Testis (tissue), 2 donors: ENCODE measurements at regions not wholly inside any gene's neighbourhood (a gene's known extent, or its start where the extent isn't known, plus 50 kb on each side); places are given as distances from the start of the nearest gene placed in this dataset.

Experiments
- POLR2A ChIP-seq: fragments of 450-650 bp; IDR thresholded peaks from one replicate; pipeline ENCODE4 v1.6.1; 2017; ENCODE audit warnings: antibody characterized with exemption, mild to moderate bottlenecking, moderate library complexity
- TF ChIP-seq, protein P1 (sequence below), 3 experiments: fragments of 450-650 bp in 2 of 3; fragments of 200-600 bp in 1 of 3; sonication (generic) in 1 of 3; IDR thresholded peaks; one replicate each; pipeline ENCODE4 v1.5.1; 2016 to 2019; ENCODE audit warnings: antibody characterized with exemption in 3 of 3, mild to moderate bottlenecking in 2 of 3, moderate library complexity in 1 of 3

DNA sequence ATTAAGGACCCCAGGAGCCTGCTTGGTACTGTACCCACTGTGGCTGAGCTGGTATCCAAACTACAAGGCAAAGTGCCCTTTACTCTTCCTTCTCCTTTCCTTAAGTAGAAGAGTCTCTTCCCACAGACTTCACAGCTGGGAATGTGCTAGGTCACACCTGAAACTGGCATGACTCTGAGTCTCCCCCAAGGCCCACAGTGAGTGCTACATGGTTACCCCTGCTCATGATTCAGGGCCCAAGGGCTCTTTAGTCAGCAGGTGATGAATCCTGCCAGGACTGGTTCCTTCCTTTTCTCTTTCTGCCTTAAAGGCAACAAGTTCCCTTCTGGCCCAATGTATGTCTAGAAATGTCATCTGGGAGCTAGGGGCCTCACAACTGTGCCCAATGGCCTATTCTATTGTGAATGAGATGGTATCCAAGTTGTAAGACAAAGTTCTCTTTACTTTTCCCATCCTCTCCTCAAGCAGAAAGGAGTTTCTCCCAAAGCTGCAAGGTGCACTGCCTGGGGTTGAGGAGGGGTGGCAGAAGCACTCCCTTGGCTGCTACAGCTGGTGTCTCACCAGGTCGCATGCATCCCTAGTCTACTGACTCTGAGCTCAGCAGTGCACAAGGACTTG, 134.4 kb downstream of the TMEM38B start:
- TF ChIP-seq, protein P1, sequence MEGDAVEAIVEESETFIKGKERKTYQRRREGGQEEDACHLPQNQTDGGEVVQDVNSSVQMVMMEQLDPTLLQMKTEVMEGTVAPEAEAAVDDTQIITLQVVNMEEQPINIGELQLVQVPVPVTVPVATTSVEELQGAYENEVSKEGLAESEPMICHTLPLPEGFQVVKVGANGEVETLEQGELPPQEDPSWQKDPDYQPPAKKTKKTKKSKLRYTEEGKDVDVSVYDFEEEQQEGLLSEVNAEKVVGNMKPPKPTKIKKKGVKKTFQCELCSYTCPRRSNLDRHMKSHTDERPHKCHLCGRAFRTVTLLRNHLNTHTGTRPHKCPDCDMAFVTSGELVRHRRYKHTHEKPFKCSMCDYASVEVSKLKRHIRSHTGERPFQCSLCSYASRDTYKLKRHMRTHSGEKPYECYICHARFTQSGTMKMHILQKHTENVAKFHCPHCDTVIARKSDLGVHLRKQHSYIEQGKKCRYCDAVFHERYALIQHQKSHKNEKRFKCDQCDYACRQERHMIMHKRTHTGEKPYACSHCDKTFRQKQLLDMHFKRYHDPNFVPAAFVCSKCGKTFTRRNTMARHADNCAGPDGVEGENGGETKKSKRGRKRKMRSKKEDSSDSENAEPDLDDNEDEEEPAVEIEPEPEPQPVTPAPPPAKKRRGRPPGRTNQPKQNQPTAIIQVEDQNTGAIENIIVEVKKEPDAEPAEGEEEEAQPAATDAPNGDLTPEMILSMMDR (IDR thresholded peaks at IDR 0.05), result no peak
- TF ChIP-seq POLR2A, result no peak
